ENCODE measurements at regions not wholly inside any gene's neighbourhood (a gene's known extent, or its start where the extent isn't known, plus 50 kb on each side); places are given as distances from the start of the nearest gene placed in this dataset.

GRCh38 chr7:17140406-17140805, 158.0 kb upstream of the AHR start:
- DNase-seq, result no peak
- H3K4me1 Mint-ChIP-seq, result peaks cover 19% of the 10 kb centered on the region
- H3K9me3 ChIP-seq (ENCODE audit: control extremely low read depth in 1 of 3, control insufficient read depth in 2 of 3, insufficient read depth in 1 of 3, low read length in 2 of 3), result no peaks in the 10 kb centered on the region
- peaks cover 0 to 4% of the 10 kb centered on the region in 2 donors for H3K4me1 ChIP-seq (ENCODE audit: control insufficient read depth in 2 of 2, insufficient read depth in 2 of 2, low read length in 2 of 2)
- H3K27ac Mint-ChIP-seq, result no peak overlapping the region
- H2AFZ ChIP-seq (ENCODE audit: insufficient read depth, low read depth, low read length, poor library complexity, severe bottlenecking), result no peak overlapping the region
- intact Hi-C loops (cut with micrococcal nuclease), result loop anchor here (5.0 kb wide), 1 partner anchor 157 kb away; the partner anchor contains the start of gene AHR
- TF ChIP-seq EZH2 (IDR thresholded peaks at IDR 0.05; ENCODE audit: borderline replicate concordance, insufficient read depth, low read depth, low read length, poor library complexity, severe bottlenecking), result no peak
- TF ChIP-seq CTCF (IDR thresholded peaks at IDR 0.05), result no peak
- ChIA-PET CTCF (interaction anchor here (1.3 kb wide), 1 partner anchor 29 kb away, joined by 3 read pairs; no protein-coding TSS in a partner anchor), POLR2A (no interaction called here)
- H3K4me3 ChIP-seq (ENCODE audit: control extremely low read depth in 1 of 5, extremely low read depth in 1 of 5, insufficient read depth in 1 of 5, low read depth in 2 of 5, low read length in 4 of 5), result no peak overlapping the region
- H3K9ac ChIP-seq (ENCODE audit: low read length), result no peak overlapping the region
- no peak overlapping the region for H3K27ac ChIP-seq (ENCODE audit: low read length in 2 of 2)
- H3K4me2 ChIP-seq (replicated peaks; ENCODE audit: low read depth, low read length, poor library complexity, severe bottlenecking), result no peak overlapping the region
- no peaks in the 10 kb centered on the region for H4K20me1 ChIP-seq (ENCODE audit: control insufficient read depth, insufficient read depth, low read length, poor library complexity, severe bottlenecking)
- ATAC-seq (ENCODE audit: low read depth), result no peak
- no peaks in the 10 kb centered on the region for H3K27me3 ChIP-seq (replicated peaks in 1 of 4; ENCODE audit: control extremely low read depth in 1 of 4, control insufficient read depth in 3 of 4, insufficient read depth in 4 of 4, low read length in 3 of 4)
- no peaks in the 10 kb centered on the region for H3K79me2 ChIP-seq (ENCODE audit: control insufficient read depth, insufficient read depth, low read length)
- H3K36me3 ChIP-seq (replicated peaks in 1 of 2; ENCODE audit: control extremely low read depth in 1 of 2, control insufficient read depth in 1 of 2, extremely low read depth in 1 of 2, insufficient read depth in 2 of 2, low read length in 1 of 2), result no peaks in the 10 kb centered on the region
- no peaks in the 10 kb centered on the region for H3K9me3 Mint-ChIP-seq (ENCODE audit: insufficient read depth)
- H3K27me3 Mint-ChIP-seq, result no peaks in the 10 kb centered on the region
- no peak overlapping the region for H3K4me3 Mint-ChIP-seq
- no CpG with 5 or more reads among the region's 1 CpG for WGBS (ENCODE audit: insufficient coverage)

- H3K27ac ChIP-seq (ENCODE audit: low read length in 2 of 2), result no peak overlapping the region
- ATAC-seq (ENCODE audit: low read depth) (no peak), DNase-seq (no peak)
- peak overlapping the region; percentile 35 for H3K4me3 Mint-ChIP-seq
- ChIA-PET CTCF (interaction anchor here (0.6 to 1.7 kb wide), 2 partner anchors 44 to 225 kb away, joined by 3 read pairs; no protein-coding TSS in a partner anchor), POLR2A (no interaction called here)
- no peaks in the 10 kb centered on the region for H3K27me3 Mint-ChIP-seq
- whole genome bisulfite sequencing (ENCODE audit: insufficient coverage), result no CpG with 5 or more reads among the region's 2 CpGs
- no peaks in the 10 kb centered on the region for H3K9me3 Mint-ChIP-seq (ENCODE audit: insufficient read depth)
- H3K9me3 ChIP-seq (ENCODE audit: control extremely low read depth in 1 of 3, control insufficient read depth in 2 of 3, insufficient read depth in 1 of 3, low read length in 2 of 3), result no peaks in the 10 kb centered on the region
- no peaks in the 10 kb centered on the region for H3K79me2 ChIP-seq (ENCODE audit: control insufficient read depth, insufficient read depth, low read length)
- H3K4me2 ChIP-seq (replicated peaks; ENCODE audit: low read depth, low read length, poor library complexity, severe bottlenecking), result peak overlapping the region; percentile 56
- TF ChIP-seq EZH2 (IDR thresholded peaks at IDR 0.05; ENCODE audit: borderline replicate concordance, insufficient read depth, low read depth, low read length, poor library complexity, severe bottlenecking) (no peak), CTCF (IDR thresholded peaks at IDR 0.05) (no peak)
- H3K4me3 ChIP-seq (ENCODE audit: control extremely low read depth in 1 of 5, extremely low read depth in 1 of 5, insufficient read depth in 1 of 5, low read depth in 2 of 5, low read length in 4 of 5), result peak overlapping the region in 1 of 5 experiments; percentile 34
- peak overlapping the region; percentile 27 for H3K9ac ChIP-seq (ENCODE audit: low read length)
- no peaks in the 10 kb centered on the region for H3K27me3 ChIP-seq (replicated peaks in 1 of 4; ENCODE audit: control extremely low read depth in 1 of 4, control insufficient read depth in 3 of 4, insufficient read depth in 4 of 4, low read length in 3 of 4)
- H4K20me1 ChIP-seq (ENCODE audit: control insufficient read depth, insufficient read depth, low read length, poor library complexity, severe bottlenecking), result no peaks in the 10 kb centered on the region
- H3K27ac Mint-ChIP-seq, result no peak overlapping the region
- peaks cover 0 to 4% of the 10 kb centered on the region in 2 donors for H3K4me1 ChIP-seq (ENCODE audit: control insufficient read depth in 2 of 2, insufficient read depth in 2 of 2, low read length in 2 of 2)
- H2AFZ ChIP-seq (ENCODE audit: insufficient read depth, low read depth, low read length, poor library complexity, severe bottlenecking), result peak overlapping the region; percentile 59
- intact Hi-C loops (cut with micrococcal nuclease), result loop anchor here (5.0 kb wide), 1 partner anchor 154 kb away; the partner anchor contains the start of gene AHR
- H3K36me3 ChIP-seq (replicated peaks in 1 of 2; ENCODE audit: control extremely low read depth in 1 of 2, control insufficient read depth in 1 of 2, extremely low read depth in 1 of 2, insufficient read depth in 2 of 2, low read length in 1 of 2), result no peaks in the 10 kb centered on the region
- H3K4me1 Mint-ChIP-seq, result peaks cover 17% of the 10 kb centered on the region
Measured at GRCh38 chr7:17142831-17143541, 155.5 kb upstream of the AHR start.

All from B cell (primary cell).